ENCODE measurements at regions not wholly inside any gene's neighbourhood (a gene's known extent, or its start where the extent isn't known, plus 50 kb on each side); places are given as distances from the start of the nearest gene placed in this dataset.

DNA sequence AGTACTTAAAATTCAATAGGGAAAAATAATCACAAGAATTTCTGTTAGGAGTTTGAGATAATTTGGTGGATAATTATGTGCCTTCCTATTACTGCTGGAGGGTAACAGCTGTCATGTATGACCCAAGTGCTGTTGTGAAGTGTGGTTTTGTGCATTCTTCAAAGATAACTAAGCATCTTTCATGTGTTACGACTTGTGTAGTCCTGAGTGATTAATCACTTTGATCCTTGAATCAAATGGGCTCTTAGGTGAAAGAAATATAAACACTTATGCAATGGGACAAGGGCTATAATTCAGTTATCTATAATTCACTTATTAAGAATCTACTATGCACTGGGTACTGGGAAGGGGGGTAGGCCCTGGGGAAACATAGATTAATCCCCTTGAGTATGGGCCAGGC is 89.0 kb downstream of the CH25H start:
- TF ChIP-seq, protein P1, sequence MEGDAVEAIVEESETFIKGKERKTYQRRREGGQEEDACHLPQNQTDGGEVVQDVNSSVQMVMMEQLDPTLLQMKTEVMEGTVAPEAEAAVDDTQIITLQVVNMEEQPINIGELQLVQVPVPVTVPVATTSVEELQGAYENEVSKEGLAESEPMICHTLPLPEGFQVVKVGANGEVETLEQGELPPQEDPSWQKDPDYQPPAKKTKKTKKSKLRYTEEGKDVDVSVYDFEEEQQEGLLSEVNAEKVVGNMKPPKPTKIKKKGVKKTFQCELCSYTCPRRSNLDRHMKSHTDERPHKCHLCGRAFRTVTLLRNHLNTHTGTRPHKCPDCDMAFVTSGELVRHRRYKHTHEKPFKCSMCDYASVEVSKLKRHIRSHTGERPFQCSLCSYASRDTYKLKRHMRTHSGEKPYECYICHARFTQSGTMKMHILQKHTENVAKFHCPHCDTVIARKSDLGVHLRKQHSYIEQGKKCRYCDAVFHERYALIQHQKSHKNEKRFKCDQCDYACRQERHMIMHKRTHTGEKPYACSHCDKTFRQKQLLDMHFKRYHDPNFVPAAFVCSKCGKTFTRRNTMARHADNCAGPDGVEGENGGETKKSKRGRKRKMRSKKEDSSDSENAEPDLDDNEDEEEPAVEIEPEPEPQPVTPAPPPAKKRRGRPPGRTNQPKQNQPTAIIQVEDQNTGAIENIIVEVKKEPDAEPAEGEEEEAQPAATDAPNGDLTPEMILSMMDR (conservative IDR thresholded peaks at IDR 0.05; ENCODE audit: low read length): no peak
- TF ChIP-seq EZH2phosphoT487 (IDR thresholded peaks at IDR 0.05; ENCODE audit: borderline replicate concordance, low read depth, low read length): no peak

Data from OCI-LY7 (cell line).